ENCODE measurements at regions not wholly inside any gene's neighbourhood (a gene's known extent, or its start where the extent isn't known, plus 50 kb on each side); places are given as distances from the start of the nearest gene placed in this dataset.
A peak's percentile ranks its signal among the peaks of the same experiment; 100 is the strongest.

DNA sequence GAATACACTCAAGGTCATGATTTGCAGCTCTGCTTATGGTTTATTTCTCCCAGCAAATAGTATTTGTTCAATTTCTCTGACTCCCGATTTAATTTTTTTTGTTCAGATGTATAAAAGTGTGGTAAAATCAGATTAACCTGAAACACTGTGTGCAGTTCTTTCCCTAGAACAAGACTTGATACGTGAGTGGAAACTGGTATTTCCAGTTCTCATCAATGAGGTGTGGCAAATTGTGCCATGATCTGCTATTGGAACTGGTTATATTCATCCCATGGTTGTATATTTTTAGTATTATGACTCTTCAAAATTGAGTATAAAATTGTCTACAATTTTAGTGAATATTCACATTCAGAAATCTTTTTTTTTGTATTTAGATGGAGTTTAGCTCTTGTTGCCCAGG, 76.8 kb upstream of the IVNS1ABP start:
- H3K9me3 Mint-ChIP-seq (ENCODE audit: low read depth, unreplicated experiment): no peaks in the 10 kb centered on the region
- TF ChIP-seq, protein P1, sequence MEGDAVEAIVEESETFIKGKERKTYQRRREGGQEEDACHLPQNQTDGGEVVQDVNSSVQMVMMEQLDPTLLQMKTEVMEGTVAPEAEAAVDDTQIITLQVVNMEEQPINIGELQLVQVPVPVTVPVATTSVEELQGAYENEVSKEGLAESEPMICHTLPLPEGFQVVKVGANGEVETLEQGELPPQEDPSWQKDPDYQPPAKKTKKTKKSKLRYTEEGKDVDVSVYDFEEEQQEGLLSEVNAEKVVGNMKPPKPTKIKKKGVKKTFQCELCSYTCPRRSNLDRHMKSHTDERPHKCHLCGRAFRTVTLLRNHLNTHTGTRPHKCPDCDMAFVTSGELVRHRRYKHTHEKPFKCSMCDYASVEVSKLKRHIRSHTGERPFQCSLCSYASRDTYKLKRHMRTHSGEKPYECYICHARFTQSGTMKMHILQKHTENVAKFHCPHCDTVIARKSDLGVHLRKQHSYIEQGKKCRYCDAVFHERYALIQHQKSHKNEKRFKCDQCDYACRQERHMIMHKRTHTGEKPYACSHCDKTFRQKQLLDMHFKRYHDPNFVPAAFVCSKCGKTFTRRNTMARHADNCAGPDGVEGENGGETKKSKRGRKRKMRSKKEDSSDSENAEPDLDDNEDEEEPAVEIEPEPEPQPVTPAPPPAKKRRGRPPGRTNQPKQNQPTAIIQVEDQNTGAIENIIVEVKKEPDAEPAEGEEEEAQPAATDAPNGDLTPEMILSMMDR (IDR thresholded peaks at IDR 0.05; ENCODE audit: unreplicated experiment): no peak
- H3K27me3 Mint-ChIP-seq (ENCODE audit: unreplicated experiment): no peaks in the 10 kb centered on the region
- intact Hi-C loops (cut with micrococcal nuclease; ENCODE audit: unreplicated experiment): no loop called here
- DNase-seq: peak; percentile 26
- peak overlapping the region; percentile 10 for H3K4me3 Mint-ChIP-seq (ENCODE audit: low read depth, unreplicated experiment)
- CTCF ChIA-PET: interaction anchor here (0.7 kb wide), 2 partner anchors 221 to 702 kb away, joined by 4 read pairs; no protein-coding TSS in a partner anchor
- H3K27ac Mint-ChIP-seq (ENCODE audit: unreplicated experiment): peak overlapping the region; percentile 46
- no TSS peak for BruUV-seq (replicated peaks)
- peaks cover 6% of the 10 kb centered on the region for H3K36me3 Mint-ChIP-seq (ENCODE audit: insufficient read depth, unreplicated experiment)
- peaks cover 10% of the 10 kb centered on the region for H3K4me1 Mint-ChIP-seq (ENCODE audit: low read depth, unreplicated experiment)

- DNase-seq: no peak
- no TSS peak for BruUV-seq (replicated peaks)
- CTCF ChIA-PET: interaction anchor here (0.6 to 0.7 kb wide), 4 partner anchors 8 to 701 kb away, joined by 3 to 4 read pairs (median 4); no protein-coding TSS in a partner anchor
Measured at GRCh38 chr1:185393205-185393604, 76.2 kb upstream of the IVNS1ABP start.

GRCh38 chr1:185388815-185389214, 71.8 kb upstream of the IVNS1ABP start:
- CTCF ChIA-PET: no interaction called here
- Mint-ChIP-seq H3K27me3 (ENCODE audit: unreplicated experiment) (no peaks in the 10 kb centered on the region), H3K36me3 (ENCODE audit: insufficient read depth, unreplicated experiment) (peaks cover 4% of the 10 kb centered on the region), H3K4me3 (ENCODE audit: low read depth, unreplicated experiment) (no peak overlapping the region), H3K27ac (ENCODE audit: unreplicated experiment) (no peak overlapping the region), H3K9me3 (ENCODE audit: low read depth, unreplicated experiment) (peaks cover 3% of the 10 kb centered on the region), H3K4me1 (ENCODE audit: low read depth, unreplicated experiment) (peaks cover 6% of the 10 kb centered on the region)
- TF ChIP-seq, protein P1 (IDR thresholded peaks at IDR 0.05; ENCODE audit: unreplicated experiment): no peak
- BruUV-seq (replicated peaks): no TSS peak
- intact Hi-C loops (cut with micrococcal nuclease; ENCODE audit: unreplicated experiment): no loop called here
- no peak for DNase-seq

More at GRCh38 chr1:185393205-185393604, 76.2 kb upstream of the IVNS1ABP start:
- no peaks in the 10 kb centered on the region for H3K9me3 Mint-ChIP-seq (ENCODE audit: low read depth, unreplicated experiment)
- intact Hi-C loops (cut with micrococcal nuclease; ENCODE audit: unreplicated experiment): no loop called here
- H3K4me1 Mint-ChIP-seq (ENCODE audit: low read depth, unreplicated experiment): peaks cover 10% of the 10 kb centered on the region
- H3K27ac Mint-ChIP-seq (ENCODE audit: unreplicated experiment): peak overlapping the region; percentile 46
- H3K4me3 Mint-ChIP-seq (ENCODE audit: low read depth, unreplicated experiment): no peak overlapping the region
- peaks cover 6% of the 10 kb centered on the region for H3K36me3 Mint-ChIP-seq (ENCODE audit: insufficient read depth, unreplicated experiment)
- TF ChIP-seq, protein P1 (IDR thresholded peaks at IDR 0.05; ENCODE audit: unreplicated experiment): no peak
- H3K27me3 Mint-ChIP-seq (ENCODE audit: unreplicated experiment): no peaks in the 10 kb centered on the region

DNA sequence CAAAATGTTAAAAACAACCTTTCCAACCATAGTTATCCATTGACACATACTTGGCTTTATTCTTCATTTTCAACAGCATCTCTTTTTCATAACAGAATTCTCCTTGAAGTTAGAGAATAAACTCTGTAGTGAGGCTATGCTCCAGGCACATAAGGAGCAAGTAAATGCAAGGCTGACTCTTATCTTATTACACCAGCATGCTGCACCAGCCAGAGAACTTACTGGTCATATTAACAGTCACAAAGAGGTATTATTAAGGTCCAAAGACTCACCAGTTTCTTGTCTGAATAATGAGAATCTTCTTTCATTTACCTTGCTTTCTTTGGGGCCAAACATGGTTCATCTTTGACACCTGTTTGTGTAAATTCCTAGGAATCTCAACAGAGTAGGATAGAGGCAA, 71.3 kb upstream of the IVNS1ABP start:
- H3K9me3 Mint-ChIP-seq (ENCODE audit: low read depth, unreplicated experiment): peaks cover 3% of the 10 kb centered on the region

More for the DNA sequence above, 71.3 kb upstream of the IVNS1ABP start:
- CTCF ChIA-PET: interaction anchor here (0.6 kb wide), 1 partner anchor 21 kb away, joined by 4 read pairs; no protein-coding TSS in a partner anchor
- no TSS peak for BruUV-seq (replicated peaks)
- DNase-seq: no peak
- intact Hi-C loops (cut with micrococcal nuclease; ENCODE audit: unreplicated experiment): no loop called here
- no peak overlapping the region for H3K27ac Mint-ChIP-seq (ENCODE audit: unreplicated experiment)
- no peaks in the 10 kb centered on the region for H3K27me3 Mint-ChIP-seq (ENCODE audit: unreplicated experiment)
- TF ChIP-seq, protein P1 (IDR thresholded peaks at IDR 0.05; ENCODE audit: unreplicated experiment): no peak
- H3K36me3 Mint-ChIP-seq (ENCODE audit: insufficient read depth, unreplicated experiment): no peaks in the 10 kb centered on the region
- peaks cover 2% of the 10 kb centered on the region for H3K4me1 Mint-ChIP-seq (ENCODE audit: low read depth, unreplicated experiment)
- no peak overlapping the region for H3K4me3 Mint-ChIP-seq (ENCODE audit: low read depth, unreplicated experiment)
